GM23338 (cell line): ENCODE measurements at regions not wholly inside any gene's neighbourhood (a gene's known extent, or its start where the extent isn't known, plus 50 kb on each side); places are given as distances from the start of the nearest gene placed in this dataset.
A peak's percentile ranks its signal among the peaks of the same experiment; 100 is the strongest.

Source experiments
- ATAC-seq: fragments of 200-7000 bp; cut with Tn5 transposase; 3 replicates; pipeline ENCODE4 v1.9.1; 2020
- DNase-seq: peaks from one replicate; pipeline ENCODE4 v3.0.0-alpha.2; 2015; ENCODE audit warnings: low spot score
- H2AFZ ChIP-seq: fragments of 200-600 bp; sonication (generic); 2 replicates; pipeline ENCODE4 v1.8.0; 2016; ENCODE audit warnings: antibody characterized with exemption, mild to moderate bottlenecking, moderate library complexity
- H3F3A ChIP-seq: fragments of 200-600 bp; sonication (generic); replicated peaks from 2 replicates; pipeline ENCODE4 v1.8.0; 2017; ENCODE audit warnings: antibody characterized with exemption, mixed run types, low read depth
- H3K27ac ChIP-seq: fragments of 200-600 bp; sonication (generic); 2 replicates; pipeline ENCODE4 v1.6.1; 2016; ENCODE audit warnings: low read depth
- H3K27me3 ChIP-seq: fragments of 200-600 bp; sonication (generic); 2 replicates; pipeline ENCODE4 v1.8.0; 2016; ENCODE audit warnings: mild to moderate bottlenecking, mixed run types, moderate library complexity; ENCODE audit not compliant: insufficient read depth
- H3K36me3 ChIP-seq: fragments of 200-600 bp; sonication (generic); 2 replicates; pipeline ENCODE4 v1.8.0; 2016; ENCODE audit warnings: mild to moderate bottlenecking; ENCODE audit not compliant: insufficient read depth
- H3K4me1 ChIP-seq: fragments of 200-600 bp; sonication (generic); 2 replicates; pipeline ENCODE4 v1.8.0; 2016; ENCODE audit warnings: mild to moderate bottlenecking, moderate library complexity; ENCODE audit not compliant: insufficient read depth
- H3K4me2 ChIP-seq: fragments of 200-600 bp; sonication (generic); 2 replicates; pipeline ENCODE4 v1.7.1; 2017; ENCODE audit warnings: mixed run types
- H3K4me3 ChIP-seq: fragments of 200-600 bp; sonication (generic); 2 replicates; pipeline ENCODE4 v1.6.1; 2016; ENCODE audit warnings: mixed run types
- H3K79me2 ChIP-seq: fragments of 200-600 bp; sonication (generic); replicated peaks from 2 replicates; pipeline ENCODE4 v1.8.0; 2017; ENCODE audit warnings: mild to moderate bottlenecking; ENCODE audit not compliant: insufficient read depth
- H3K9me2 ChIP-seq: fragments of 200-600 bp; sonication (generic); 2 replicates; pipeline ENCODE4 v1.8.0; 2017; ENCODE audit not compliant: insufficient read depth
- H4K20me1 ChIP-seq: fragments of 200-600 bp; sonication (generic); replicated peaks from 2 replicates; pipeline ENCODE4 v1.8.0; 2017; ENCODE audit warnings: mild to moderate bottlenecking; ENCODE audit not compliant: insufficient read depth
- H3K27ac Mint-ChIP-seq: 2 replicates; pipeline ENCODE4 v1.8.0; 2020; ENCODE audit warnings: inconsistent platforms, mild to moderate bottlenecking, moderate library complexity, mixed read lengths
- H3K27me3 Mint-ChIP-seq: 3 replicates; pipeline ENCODE4 v1.8.0; 2022; ENCODE audit warnings: low read depth, mild to moderate bottlenecking, moderate library complexity, mixed read lengths, inconsistent platforms; ENCODE audit not compliant: insufficient read depth, poor library complexity
- H3K36me3 Mint-ChIP-seq: 3 replicates; pipeline ENCODE4 v1.8.0; 2021; ENCODE audit warnings: low read depth, mild to moderate bottlenecking, inconsistent platforms, moderate library complexity, mixed read lengths
- H3K4me1 Mint-ChIP-seq: 3 replicates; pipeline ENCODE4 v1.8.0; 2020; ENCODE audit warnings: mild to moderate bottlenecking, inconsistent platforms, mixed read lengths
- H3K4me3 Mint-ChIP-seq: 3 replicates; pipeline ENCODE4 v1.8.0; 2021; ENCODE audit warnings: moderate library complexity, mild to moderate bottlenecking, inconsistent platforms, mixed read lengths
- H3K9me3 Mint-ChIP-seq: 3 replicates; pipeline ENCODE4 v1.8.0; 2020; ENCODE audit warnings: moderate library complexity, mild to moderate bottlenecking, inconsistent platforms, mixed read lengths
- CREB1 ChIP-seq: fragments of 250-450 bp; sonication (Bioruptor Pico); IDR thresholded peaks from 2 replicates; pipeline ENCODE4 v1.5.0; 2020; ENCODE audit warnings: low read depth, mild to moderate bottlenecking, moderate library complexity
- CTCF ChIP-seq, 2 experiments: fragments of 200-600 bp in 1 of 2; sonication (generic) in 1 of 2; conservative IDR thresholded peaks; 2 replicates each; pipeline versions ENCODE4 v1.5.1 to v1.6.1; 2016 to 2017; ENCODE audit warnings: antibody characterized with exemption in 2 of 2, low read depth in 2 of 2, mild to moderate bottlenecking in 2 of 2, moderate library complexity in 1 of 2
- EZH2 ChIP-seq: fragments of 200-600 bp; sonication (generic); IDR thresholded peaks from one replicate; pipeline ENCODE4 v1.8.0; 2017; ENCODE audit warnings: antibody characterized with exemption, mild to moderate bottlenecking, low read depth; ENCODE audit not compliant: unreplicated experiment
- EZH2phosphoT487 ChIP-seq: fragments of 200-600 bp; sonication (generic); IDR thresholded peaks from one replicate; pipeline ENCODE4 v1.8.1; 2018; ENCODE audit warnings: antibody characterized with exemption; ENCODE audit not compliant: unreplicated experiment
- JUNB ChIP-seq: IDR thresholded peaks from one replicate; pipeline ENCODE4 v1.6.1; 2016; ENCODE audit warnings: antibody characterized with exemption; ENCODE audit not compliant: unreplicated experiment
- NANOG ChIP-seq: IDR thresholded peaks from 2 replicates; pipeline ENCODE4 v1.6.1; 2016; ENCODE audit warnings: antibody characterized with exemption, borderline replicate concordance
- POLR2AphosphoS5 ChIP-seq: IDR thresholded peaks from 2 replicates; pipeline ENCODE4 v1.6.1; 2016; ENCODE audit warnings: antibody characterized with exemption, low read depth
- STAT1 ChIP-seq: IDR thresholded peaks from one replicate; pipeline ENCODE4 v1.6.1; 2016; ENCODE audit warnings: antibody characterized with exemption; ENCODE audit not compliant: unreplicated experiment
- ZNF114 ChIP-seq: fragments of 250-450 bp; sonication (Bioruptor Pico); IDR thresholded peaks from 2 replicates; pipeline ENCODE4 v1.5.0; 2020; ENCODE audit warnings: mild to moderate bottlenecking, moderate library complexity
- ZNF331 ChIP-seq: fragments of 250-450 bp; sonication (Bioruptor Pico); IDR thresholded peaks from 2 replicates; pipeline ENCODE4 v1.5.0; 2020; ENCODE audit warnings: low read depth, mild to moderate bottlenecking, moderate library complexity
- TF ChIP-seq, protein P1 (sequence below): IDR thresholded peaks from one replicate; pipeline ENCODE4 v1.6.1; 2018; ENCODE audit warnings: antibody characterized with exemption; ENCODE audit not compliant: unreplicated experiment
- TF ChIP-seq, protein P2 (sequence below): fragments of 250-450 bp; sonication (Bioruptor Pico); IDR thresholded peaks from 2 replicates; pipeline ENCODE4 v1.5.0; 2020; ENCODE audit warnings: mild to moderate bottlenecking, moderate library complexity
- TF ChIP-seq, protein P3 (sequence below): IDR thresholded peaks from 2 replicates; pipeline ENCODE4 v1.6.1; 2016; ENCODE audit warnings: antibody characterized with exemption

- Histone ChIP-seq H2AFZ (no peak overlapping the region), H3K4me2 (no peak overlapping the region), H3K79me2 (no peaks in the 10 kb centered on the region), H3F3A (no peaks in the 10 kb centered on the region), H3K27me3 (no peaks in the 10 kb centered on the region), H3K4me1 (peaks cover 5% of the 10 kb centered on the region; the same call in 1 of the 2 replicates), H4K20me1 (no peaks in the 10 kb centered on the region), H3K36me3 (no peaks in the 10 kb centered on the region), H3K27ac (no peak overlapping the region), H3K9me2 (no peaks in the 10 kb centered on the region), H3K4me3 (no peak overlapping the region)
- no peak overlapping the region for H3K4me3 Mint-ChIP-seq
- peaks cover 5% of the 10 kb centered on the region; the same call in 2 of the 3 replicates for H3K36me3 Mint-ChIP-seq
- TF ChIP-seq ZNF331: no peak
- TF ChIP-seq CREB1: no peak
- TF ChIP-seq EZH2phosphoT487: no peak
- TF ChIP-seq, protein P1, sequence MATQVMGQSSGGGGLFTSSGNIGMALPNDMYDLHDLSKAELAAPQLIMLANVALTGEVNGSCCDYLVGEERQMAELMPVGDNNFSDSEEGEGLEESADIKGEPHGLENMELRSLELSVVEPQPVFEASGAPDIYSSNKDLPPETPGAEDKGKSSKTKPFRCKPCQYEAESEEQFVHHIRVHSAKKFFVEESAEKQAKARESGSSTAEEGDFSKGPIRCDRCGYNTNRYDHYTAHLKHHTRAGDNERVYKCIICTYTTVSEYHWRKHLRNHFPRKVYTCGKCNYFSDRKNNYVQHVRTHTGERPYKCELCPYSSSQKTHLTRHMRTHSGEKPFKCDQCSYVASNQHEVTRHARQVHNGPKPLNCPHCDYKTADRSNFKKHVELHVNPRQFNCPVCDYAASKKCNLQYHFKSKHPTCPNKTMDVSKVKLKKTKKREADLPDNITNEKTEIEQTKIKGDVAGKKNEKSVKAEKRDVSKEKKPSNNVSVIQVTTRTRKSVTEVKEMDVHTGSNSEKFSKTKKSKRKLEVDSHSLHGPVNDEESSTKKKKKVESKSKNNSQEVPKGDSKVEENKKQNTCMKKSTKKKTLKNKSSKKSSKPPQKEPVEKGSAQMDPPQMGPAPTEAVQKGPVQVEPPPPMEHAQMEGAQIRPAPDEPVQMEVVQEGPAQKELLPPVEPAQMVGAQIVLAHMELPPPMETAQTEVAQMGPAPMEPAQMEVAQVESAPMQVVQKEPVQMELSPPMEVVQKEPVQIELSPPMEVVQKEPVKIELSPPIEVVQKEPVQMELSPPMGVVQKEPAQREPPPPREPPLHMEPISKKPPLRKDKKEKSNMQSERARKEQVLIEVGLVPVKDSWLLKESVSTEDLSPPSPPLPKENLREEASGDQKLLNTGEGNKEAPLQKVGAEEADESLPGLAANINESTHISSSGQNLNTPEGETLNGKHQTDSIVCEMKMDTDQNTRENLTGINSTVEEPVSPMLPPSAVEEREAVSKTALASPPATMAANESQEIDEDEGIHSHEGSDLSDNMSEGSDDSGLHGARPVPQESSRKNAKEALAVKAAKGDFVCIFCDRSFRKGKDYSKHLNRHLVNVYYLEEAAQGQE: no peak
- no peak for TF ChIP-seq CTCF (conservative IDR thresholded peaks at IDR 0.05; ENCODE audit: low read depth in 2 of 2)
- no peak for TF ChIP-seq ZNF114 (CRISPR knock-in tag)
- TF ChIP-seq STAT1: no peak
- TF ChIP-seq NANOG: no peak
- TF ChIP-seq, protein P2, sequence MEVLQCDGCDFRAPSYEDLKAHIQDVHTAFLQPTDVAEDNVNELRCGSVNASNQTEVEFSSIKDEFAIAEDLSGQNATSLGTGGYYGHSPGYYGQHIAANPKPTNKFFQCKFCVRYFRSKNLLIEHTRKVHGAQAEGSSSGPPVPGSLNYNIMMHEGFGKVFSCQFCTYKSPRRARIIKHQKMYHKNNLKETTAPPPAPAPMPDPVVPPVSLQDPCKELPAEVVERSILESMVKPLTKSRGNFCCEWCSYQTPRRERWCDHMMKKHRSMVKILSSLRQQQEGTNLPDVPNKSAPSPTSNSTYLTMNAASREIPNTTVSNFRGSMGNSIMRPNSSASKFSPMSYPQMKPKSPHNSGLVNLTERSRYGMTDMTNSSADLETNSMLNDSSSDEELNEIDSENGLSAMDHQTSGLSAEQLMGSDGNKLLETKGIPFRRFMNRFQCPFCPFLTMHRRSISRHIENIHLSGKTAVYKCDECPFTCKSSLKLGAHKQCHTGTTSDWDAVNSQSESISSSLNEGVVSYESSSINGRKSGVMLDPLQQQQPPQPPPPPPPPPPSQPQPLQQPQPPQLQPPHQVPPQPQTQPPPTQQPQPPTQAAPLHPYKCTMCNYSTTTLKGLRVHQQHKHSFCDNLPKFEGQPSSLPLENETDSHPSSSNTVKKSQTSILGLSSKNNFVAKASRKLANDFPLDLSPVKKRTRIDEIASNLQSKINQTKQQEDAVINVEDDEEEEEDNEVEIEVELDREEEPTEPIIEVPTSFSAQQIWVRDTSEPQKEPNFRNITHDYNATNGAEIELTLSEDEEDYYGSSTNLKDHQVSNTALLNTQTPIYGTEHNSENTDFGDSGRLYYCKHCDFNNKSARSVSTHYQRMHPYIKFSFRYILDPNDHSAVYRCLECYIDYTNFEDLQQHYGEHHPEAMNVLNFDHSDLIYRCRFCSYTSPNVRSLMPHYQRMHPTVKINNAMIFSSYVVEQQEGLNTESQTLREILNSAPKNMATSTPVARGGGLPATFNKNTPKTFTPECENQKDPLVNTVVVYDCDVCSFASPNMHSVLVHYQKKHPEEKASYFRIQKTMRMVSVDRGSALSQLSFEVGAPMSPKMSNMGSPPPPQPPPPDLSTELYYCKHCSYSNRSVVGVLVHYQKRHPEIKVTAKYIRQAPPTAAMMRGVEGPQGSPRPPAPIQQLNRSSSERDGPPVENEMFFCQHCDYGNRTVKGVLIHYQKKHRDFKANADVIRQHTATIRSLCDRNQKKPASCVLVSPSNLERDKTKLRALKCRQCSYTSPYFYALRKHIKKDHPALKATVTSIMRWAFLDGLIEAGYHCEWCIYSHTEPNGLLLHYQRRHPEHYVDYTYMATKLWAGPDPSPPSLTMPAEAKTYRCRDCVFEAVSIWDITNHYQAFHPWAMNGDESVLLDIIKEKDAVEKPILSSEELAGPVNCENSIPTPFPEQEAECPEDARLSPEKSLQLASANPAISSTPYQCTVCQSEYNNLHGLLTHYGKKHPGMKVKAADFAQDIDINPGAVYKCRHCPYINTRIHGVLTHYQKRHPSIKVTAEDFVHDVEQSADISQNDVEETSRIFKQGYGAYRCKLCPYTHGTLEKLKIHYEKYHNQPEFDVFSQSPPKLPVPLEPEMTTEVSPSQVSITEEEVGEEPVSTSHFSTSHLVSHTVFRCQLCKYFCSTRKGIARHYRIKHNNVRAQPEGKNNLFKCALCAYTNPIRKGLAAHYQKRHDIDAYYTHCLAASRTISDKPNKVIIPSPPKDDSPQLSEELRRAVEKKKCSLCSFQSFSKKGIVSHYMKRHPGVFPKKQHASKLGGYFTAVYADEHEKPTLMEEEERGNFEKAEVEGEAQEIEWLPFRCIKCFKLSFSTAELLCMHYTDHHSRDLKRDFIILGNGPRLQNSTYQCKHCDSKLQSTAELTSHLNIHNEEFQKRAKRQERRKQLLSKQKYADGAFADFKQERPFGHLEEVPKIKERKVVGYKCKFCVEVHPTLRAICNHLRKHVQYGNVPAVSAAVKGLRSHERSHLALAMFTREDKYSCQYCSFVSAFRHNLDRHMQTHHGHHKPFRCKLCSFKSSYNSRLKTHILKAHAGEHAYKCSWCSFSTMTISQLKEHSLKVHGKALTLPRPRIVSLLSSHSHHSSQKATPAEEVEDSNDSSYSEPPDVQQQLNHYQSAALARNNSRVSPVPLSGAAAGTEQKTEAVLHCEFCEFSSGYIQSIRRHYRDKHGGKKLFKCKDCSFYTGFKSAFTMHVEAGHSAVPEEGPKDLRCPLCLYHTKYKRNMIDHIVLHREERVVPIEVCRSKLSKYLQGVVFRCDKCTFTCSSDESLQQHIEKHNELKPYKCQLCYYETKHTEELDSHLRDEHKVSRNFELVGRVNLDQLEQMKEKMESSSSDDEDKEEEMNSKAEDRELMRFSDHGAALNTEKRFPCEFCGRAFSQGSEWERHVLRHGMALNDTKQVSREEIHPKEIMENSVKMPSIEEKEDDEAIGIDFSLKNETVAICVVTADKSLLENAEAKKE (CRISPR knock-in tag): no peak
- TF ChIP-seq JUNB: no peak
- TF ChIP-seq EZH2: no peak
- TF ChIP-seq POLR2AphosphoS5: no peak
- TF ChIP-seq, protein P3, sequence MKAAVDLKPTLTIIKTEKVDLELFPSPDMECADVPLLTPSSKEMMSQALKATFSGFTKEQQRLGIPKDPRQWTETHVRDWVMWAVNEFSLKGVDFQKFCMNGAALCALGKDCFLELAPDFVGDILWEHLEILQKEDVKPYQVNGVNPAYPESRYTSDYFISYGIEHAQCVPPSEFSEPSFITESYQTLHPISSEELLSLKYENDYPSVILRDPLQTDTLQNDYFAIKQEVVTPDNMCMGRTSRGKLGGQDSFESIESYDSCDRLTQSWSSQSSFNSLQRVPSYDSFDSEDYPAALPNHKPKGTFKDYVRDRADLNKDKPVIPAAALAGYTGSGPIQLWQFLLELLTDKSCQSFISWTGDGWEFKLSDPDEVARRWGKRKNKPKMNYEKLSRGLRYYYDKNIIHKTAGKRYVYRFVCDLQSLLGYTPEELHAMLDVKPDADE: no peak
- peaks cover 17% of the 10 kb centered on the region; the same call in 2 of the 3 replicates for H3K9me3 Mint-ChIP-seq
- H3K4me1 Mint-ChIP-seq: peaks cover 18% of the 10 kb centered on the region
- no peak overlapping the region for H3K27ac Mint-ChIP-seq
- ATAC-seq (peak; percentile 74), DNase-seq (peak; percentile 9)
- peaks cover 3% of the 10 kb centered on the region for H3K27me3 Mint-ChIP-seq
These were observed 438.9 kb downstream of the RPS24 start for GRCh38 chr10:78472551-78472890.
